Liver (tissue), 7 donors: ENCODE measurements at regions not wholly inside any gene's neighbourhood (a gene's known extent, or its start where the extent isn't known, plus 50 kb on each side); places are given as distances from the start of the nearest gene placed in this dataset.

Experiments used
- DNase-seq: peaks from one replicate; pipeline ENCODE4 v3.0.0-alpha.2; 2017; ENCODE audit warnings: low spot score
- H3K27ac ChIP-seq, 2 donors: one replicate each; pipeline ENCODE4 v1.7.0; 2013; ENCODE audit warnings: inconsistent platforms in 2 of 2, low read length in 2 of 2, control low read depth in 1 of 2, low read depth in 1 of 2, mild to moderate bottlenecking in 1 of 2
- H3K27me3 ChIP-seq, 4 donors: one replicate each; pipeline versions ENCODE4 v1.6.1 to v1.7.0; 2013; ENCODE audit warnings: low read length in 3 of 4, inconsistent platforms in 1 of 4, mild to moderate bottlenecking in 1 of 4, moderate library complexity in 1 of 4; ENCODE audit not compliant: control insufficient read depth in 4 of 4, insufficient read depth in 4 of 4
- H3K36me3 ChIP-seq, 4 donors: one replicate each; pipeline versions ENCODE4 v1.6.1 to v1.7.0; 2013; ENCODE audit warnings: low read length in 3 of 4, mild to moderate bottlenecking in 3 of 4, low read depth in 1 of 4, moderate library complexity in 1 of 4; ENCODE audit not compliant: control insufficient read depth in 4 of 4, insufficient read depth in 3 of 4
- H3K4me1 ChIP-seq, 4 donors: one replicate each; pipeline versions ENCODE4 v1.6.1 to v1.7.0; 2013; ENCODE audit warnings: low read length in 3 of 4, mild to moderate bottlenecking in 3 of 4, moderate library complexity in 1 of 4; ENCODE audit not compliant: control insufficient read depth in 4 of 4, insufficient read depth in 4 of 4
- H3K4me3 ChIP-seq, 3 donors: one replicate each; pipeline versions ENCODE4 v1.6.1 to v1.7.0; 2013; ENCODE audit warnings: low read length in 3 of 3, control low read depth in 1 of 3, low read depth in 1 of 3, mild to moderate bottlenecking in 1 of 3
- H3K9ac ChIP-seq, 2 donors: one replicate each; pipeline ENCODE4 v1.7.0; 2013; ENCODE audit warnings: low read length in 2 of 2, mild to moderate bottlenecking in 2 of 2, moderate library complexity in 2 of 2, control low read depth in 1 of 2, low read depth in 1 of 2
- H3K9me3 ChIP-seq, 4 donors: one replicate each; pipeline versions ENCODE4 v1.6.1 to v1.7.0; 2013; ENCODE audit warnings: low read length in 3 of 4; ENCODE audit not compliant: control insufficient read depth in 4 of 4
- ATF3 ChIP-seq: IDR thresholded peaks from 2 replicates; pipeline ENCODE4 v1.6.1; 2016; ENCODE audit warnings: antibody characterized with exemption
- EGR1 ChIP-seq, 2 donors: IDR thresholded peaks; 2 replicates each; pipeline ENCODE4 v1.6.1; 2016 to 2018; ENCODE audit warnings: antibody characterized with exemption in 2 of 2, low read depth in 2 of 2
- FOXA2 ChIP-seq: IDR thresholded peaks from 2 replicates; pipeline ENCODE4 v1.6.1; 2016; ENCODE audit warnings: antibody characterized with exemption
- GABPA ChIP-seq, 2 donors: IDR thresholded peaks in 1 of 2; conservative IDR thresholded peaks in 1 of 2; 2 replicates each; pipeline ENCODE4 v1.6.1; 2016; ENCODE audit warnings: antibody characterized with exemption in 2 of 2, mild to moderate bottlenecking in 1 of 2, moderate library complexity in 1 of 2
- HNF4A ChIP-seq, 2 donors: conservative IDR thresholded peaks; 2 replicates each; pipeline ENCODE4 v1.6.1; 2016; ENCODE audit warnings: antibody characterized with exemption in 2 of 2, mild to moderate bottlenecking in 2 of 2
- JUND ChIP-seq, 2 donors: IDR thresholded peaks; 2 replicates each; pipeline ENCODE4 v1.6.1; 2016; ENCODE audit warnings: antibody characterized with exemption in 2 of 2
- MAX ChIP-seq: IDR thresholded peaks from 2 replicates; pipeline ENCODE4 v1.6.1; 2016; ENCODE audit warnings: antibody characterized with exemption
- RAD21 ChIP-seq, 2 donors: IDR thresholded peaks; 2 replicates each; pipeline ENCODE4 v1.6.1; 2016; ENCODE audit warnings: antibody characterized with exemption in 2 of 2, mild to moderate bottlenecking in 2 of 2
- REST ChIP-seq: IDR thresholded peaks from 2 replicates; pipeline ENCODE4 v1.6.1; 2016; ENCODE audit warnings: antibody characterized with exemption, mild to moderate bottlenecking
- RXRA ChIP-seq, 2 donors: IDR thresholded peaks; 2 replicates each; pipeline ENCODE4 v1.6.1; 2017 to 2018; ENCODE audit warnings: antibody characterized with exemption in 2 of 2, mild to moderate bottlenecking in 1 of 2
- TAF1 ChIP-seq: conservative IDR thresholded peaks from 2 replicates; pipeline ENCODE4 v1.6.1; 2016; ENCODE audit warnings: antibody characterized with exemption, mild to moderate bottlenecking
- YY1 ChIP-seq: IDR thresholded peaks from 2 replicates; pipeline ENCODE4 v1.6.1; 2016; ENCODE audit warnings: antibody characterized with exemption, mild to moderate bottlenecking
- ZBTB33 ChIP-seq: IDR thresholded peaks from 2 replicates; pipeline ENCODE4 v1.6.1; 2016; ENCODE audit warnings: antibody characterized with exemption
- WGBS: extraction: QIAGEN DNeasy Blood & Tissue Kit; methylation state at CpG from one replicate; pipeline ENCODE4 v1.1.7; 2013; 5-methylcytosine and 5-hydroxymethylcytosine counted together
- donor health status: healthy.
- donor health status: healthy.
- donor health status: healthy.
- donor health status: healthy.

- no peak for TF ChIP-seq ATF3
- no peak for TF ChIP-seq JUND (IDR thresholded peaks at IDR 0.05)
Observed at GRCh38 chr13:74623761-74624160, 489.6 kb upstream of the KLF12 start (continued).

DNA sequence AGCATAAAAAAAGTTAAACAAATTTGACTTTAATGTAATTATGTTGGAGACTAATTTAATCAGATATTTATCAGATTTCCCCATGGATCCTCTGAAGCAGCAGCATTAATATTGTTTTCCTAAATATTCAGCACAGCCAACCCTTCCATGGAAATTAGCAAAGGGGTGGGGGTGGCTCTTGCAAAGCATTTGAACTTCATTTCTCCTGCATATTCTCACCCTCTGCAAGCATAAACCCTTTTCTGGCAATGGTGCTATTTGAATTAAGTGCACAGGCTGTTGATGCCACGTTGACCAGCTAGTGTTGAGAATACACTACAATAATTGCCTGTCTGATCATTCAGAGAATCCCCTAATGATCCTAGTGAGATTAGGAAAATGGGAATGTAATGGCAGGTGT, 488.1 kb upstream of the KLF12 start:
- WGBS = 38% methylated on average over 1 of the region's 1 CpG
- H3K27me3 ChIP-seq = no peaks in the 10 kb centered on the region

More for the DNA sequence above, 488.1 kb upstream of the KLF12 start:
- H3K4me1 ChIP-seq = no peaks in the 10 kb centered on the region
- no peak overlapping the region for H3K9ac ChIP-seq
- H3K4me3 ChIP-seq = no peak overlapping the region
- no peak overlapping the region for H3K27ac ChIP-seq
- no peaks in the 10 kb centered on the region for H3K36me3 ChIP-seq
- H3K9me3 ChIP-seq = no peaks in the 10 kb centered on the region
- no peak for TF ChIP-seq FOXA2
- TF ChIP-seq MAX = no peak
- TF ChIP-seq JUND (IDR thresholded peaks at IDR 0.05) = no peak
- no peak for TF ChIP-seq ATF3
- no peak for TF ChIP-seq REST
- no peak for TF ChIP-seq RXRA (IDR thresholded peaks at IDR 0.05)
- TF ChIP-seq RAD21 (IDR thresholded peaks at IDR 0.05) = no peak
- TF ChIP-seq TAF1 = no peak
- TF ChIP-seq YY1 = no peak
- no peak for TF ChIP-seq EGR1 (IDR thresholded peaks at IDR 0.05; ENCODE audit: low read depth in 2 of 2)
- no peak for TF ChIP-seq HNF4A (conservative IDR thresholded peaks at IDR 0.05)
- no peak for TF ChIP-seq GABPA (IDR thresholded peaks at IDR 0.05 in 1 of 2, conservative IDR thresholded peaks at IDR 0.05 in 1 of 2)
- TF ChIP-seq ZBTB33 = no peak
- no peak for DNase-seq
